ENCODE measurements at regions not wholly inside any gene's neighbourhood (a gene's known extent, or its start where the extent isn't known, plus 50 kb on each side); places are given as distances from the start of the nearest gene placed in this dataset.
A peak's percentile ranks its signal among the peaks of the same experiment; 100 is the strongest.

DNA sequence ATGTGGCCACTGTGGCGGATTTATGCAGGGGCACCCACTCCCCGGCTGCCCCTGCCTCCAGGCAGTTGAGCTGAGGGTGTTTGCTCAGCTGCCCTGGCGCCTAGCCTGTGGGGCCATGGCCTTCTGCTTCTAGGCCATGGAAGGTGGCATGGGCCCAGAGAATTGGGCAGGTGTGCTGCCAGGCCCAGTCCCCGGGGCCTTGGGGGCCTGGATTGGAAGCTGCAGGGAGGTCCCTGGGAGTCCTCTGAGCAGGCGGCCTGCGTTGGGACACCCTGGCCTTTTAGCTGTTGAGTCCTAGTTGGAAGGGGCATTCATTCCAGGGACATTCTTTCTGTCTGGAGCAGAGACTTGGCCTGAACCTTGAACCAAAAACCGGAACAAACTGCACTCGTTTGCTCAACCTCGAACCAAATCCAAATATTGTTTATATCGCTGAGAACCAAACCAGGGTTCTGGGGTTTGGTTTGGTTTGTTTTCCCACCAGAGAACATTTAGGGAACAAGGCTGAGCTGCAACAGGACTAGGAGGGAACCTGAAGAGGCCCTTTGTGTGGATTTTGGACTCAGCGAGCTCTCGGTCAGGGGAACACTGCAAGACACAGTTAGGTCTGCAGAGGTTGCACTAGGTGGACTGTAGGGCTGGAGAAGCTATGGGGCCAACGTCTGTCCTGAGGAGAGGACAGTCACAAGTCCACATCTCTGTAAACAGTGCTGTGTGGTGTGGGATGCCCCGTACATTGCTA is 116.8 kb downstream of the BOD1 start:
- TF ChIP-seq CTCF (IDR thresholded peaks at IDR 0.05) (no peak), POLR2A (IDR thresholded peaks at IDR 0.05) (no peak), POLR2AphosphoS5 (IDR thresholded peaks at IDR 0.05) (peak in 1 of 3 donors; percentile 40)
